ENCODE measurements at regions not wholly inside any gene's neighbourhood (a gene's known extent, or its start where the extent isn't known, plus 50 kb on each side); places are given as distances from the start of the nearest gene placed in this dataset.
"Not testable (repeated sequence)": the region's sequence is repeated elsewhere in the genome, so short reads cannot be mapped to it uniquely, and the experiment has no call there.

DNA sequence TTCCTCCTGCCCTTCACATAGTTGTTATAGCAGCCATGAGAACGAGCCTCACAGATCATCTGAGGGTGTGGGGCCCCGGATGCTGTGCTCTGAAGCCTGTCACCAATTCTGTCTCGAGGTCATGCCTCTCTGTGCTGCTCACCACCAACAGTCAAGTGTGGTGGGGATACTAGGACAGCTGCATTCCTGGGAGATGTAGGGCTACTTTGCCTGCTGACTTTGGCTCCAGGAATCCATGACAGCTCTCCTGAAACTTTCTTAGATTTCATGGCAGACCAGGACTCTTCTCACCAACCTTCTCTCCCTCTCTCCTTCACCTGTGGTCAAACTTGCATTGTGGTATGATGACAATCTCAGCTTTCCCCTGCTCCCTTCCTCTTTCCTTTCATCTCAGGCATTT lies 395.9 kb downstream of the PSAT1 start:
- no peak for ATAC-seq
- in situ Hi-C loops (cut with MboI; ENCODE audit: low sequenced_read_pairs in 4 of 4): no loop called here
- no peaks in the 10 kb centered on the region for H3K27me3 ChIP-seq

DNA sequence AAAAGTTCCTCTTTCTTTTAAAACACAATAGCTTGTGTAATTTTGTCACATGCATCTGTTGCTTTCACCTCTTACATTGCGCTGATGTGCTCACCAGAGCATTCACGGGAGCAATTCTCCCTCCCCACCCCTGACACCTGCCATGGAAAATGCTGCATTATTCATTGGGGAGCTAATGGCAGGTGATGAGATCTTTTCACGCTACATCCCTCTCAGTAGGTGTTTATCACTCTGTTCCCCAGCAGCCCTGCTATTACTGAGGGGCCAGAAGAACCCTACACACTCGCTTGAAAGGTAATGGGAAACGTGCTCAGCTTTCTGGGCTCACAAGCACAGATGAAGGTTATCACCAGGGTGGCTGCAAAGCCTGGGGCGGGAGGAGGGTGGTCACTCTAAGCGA lies 398.0 kb downstream of the PSAT1 start:
- Histone ChIP-seq H3K36me3 (no peaks in the 10 kb centered on the region), H3K9me3 (no peaks in the 10 kb centered on the region), H3K27ac (no peak overlapping the region), H3K27me3 (no peaks in the 10 kb centered on the region), H3K4me1 (no peaks in the 10 kb centered on the region), H3K4me3 (no peak overlapping the region)
- intact Hi-C loops (cut with DNase I; ENCODE audit: low total_unique reads): no loop called here
- TF ChIP-seq, protein P1, sequence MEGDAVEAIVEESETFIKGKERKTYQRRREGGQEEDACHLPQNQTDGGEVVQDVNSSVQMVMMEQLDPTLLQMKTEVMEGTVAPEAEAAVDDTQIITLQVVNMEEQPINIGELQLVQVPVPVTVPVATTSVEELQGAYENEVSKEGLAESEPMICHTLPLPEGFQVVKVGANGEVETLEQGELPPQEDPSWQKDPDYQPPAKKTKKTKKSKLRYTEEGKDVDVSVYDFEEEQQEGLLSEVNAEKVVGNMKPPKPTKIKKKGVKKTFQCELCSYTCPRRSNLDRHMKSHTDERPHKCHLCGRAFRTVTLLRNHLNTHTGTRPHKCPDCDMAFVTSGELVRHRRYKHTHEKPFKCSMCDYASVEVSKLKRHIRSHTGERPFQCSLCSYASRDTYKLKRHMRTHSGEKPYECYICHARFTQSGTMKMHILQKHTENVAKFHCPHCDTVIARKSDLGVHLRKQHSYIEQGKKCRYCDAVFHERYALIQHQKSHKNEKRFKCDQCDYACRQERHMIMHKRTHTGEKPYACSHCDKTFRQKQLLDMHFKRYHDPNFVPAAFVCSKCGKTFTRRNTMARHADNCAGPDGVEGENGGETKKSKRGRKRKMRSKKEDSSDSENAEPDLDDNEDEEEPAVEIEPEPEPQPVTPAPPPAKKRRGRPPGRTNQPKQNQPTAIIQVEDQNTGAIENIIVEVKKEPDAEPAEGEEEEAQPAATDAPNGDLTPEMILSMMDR (IDR thresholded peaks at IDR 0.05 in 4 of 5, conservative IDR thresholded peaks at IDR 0.05 in 1 of 5): no peak
- TF ChIP-seq POLR2A (IDR thresholded peaks at IDR 0.05): no peak
- in situ Hi-C loops (cut with MboI; ENCODE audit: low sequenced_read_pairs in 4 of 4): no loop called here
- DNase-seq: no peak
- no peak for ATAC-seq

More for the DNA sequence above, 395.9 kb downstream of the PSAT1 start:
- Histone ChIP-seq H3K9me3 (no peaks in the 10 kb centered on the region), H3K4me1 (no peaks in the 10 kb centered on the region), H3K27ac (no peak overlapping the region), H3K36me3 (no peaks in the 10 kb centered on the region), H3K4me3 (no peak overlapping the region)
- TF ChIP-seq, protein P1 (IDR thresholded peaks at IDR 0.05 in 4 of 5, conservative IDR thresholded peaks at IDR 0.05 in 1 of 5): no peak
- no peak for DNase-seq
- intact Hi-C loops (cut with DNase I; ENCODE audit: low total_unique reads): no loop called here

DNA sequence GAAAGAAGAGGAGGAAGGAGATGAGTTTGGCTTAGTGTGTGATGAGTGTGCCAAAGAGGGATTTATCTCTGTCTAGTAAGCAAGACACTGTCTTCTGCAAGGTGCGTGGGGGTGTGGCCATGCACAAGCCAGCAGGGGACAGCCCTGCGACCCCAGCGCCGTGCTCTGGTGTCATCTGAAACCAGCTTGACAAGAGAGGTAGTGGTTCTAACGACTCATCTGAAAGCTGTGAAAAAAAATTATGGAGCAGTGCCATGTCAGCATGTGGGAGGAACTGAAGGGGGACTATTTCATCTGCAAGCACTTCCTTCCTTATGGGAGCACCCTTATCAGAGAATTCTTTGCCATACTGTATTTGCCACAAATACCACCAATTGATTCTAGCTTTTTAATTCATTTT lies 398.6 kb downstream of the PSAT1 start:
- Histone ChIP-seq H3K27me3 (no peaks in the 10 kb centered on the region), H3K9me3 (no peaks in the 10 kb centered on the region), H3K36me3 (no peaks in the 10 kb centered on the region), H3K4me1 (no peaks in the 10 kb centered on the region), H3K4me3 (no peak overlapping the region), H3K27ac (no peak overlapping the region)
- no peak for DNase-seq
- in situ Hi-C loops (cut with MboI; ENCODE audit: low sequenced_read_pairs in 4 of 4) (no loop called here), intact Hi-C loops (cut with DNase I; ENCODE audit: low total_unique reads) (no loop called here)
- TF ChIP-seq, protein P1 (IDR thresholded peaks at IDR 0.05 in 4 of 5, conservative IDR thresholded peaks at IDR 0.05 in 1 of 5): no peak
- no peak for ATAC-seq

DNA sequence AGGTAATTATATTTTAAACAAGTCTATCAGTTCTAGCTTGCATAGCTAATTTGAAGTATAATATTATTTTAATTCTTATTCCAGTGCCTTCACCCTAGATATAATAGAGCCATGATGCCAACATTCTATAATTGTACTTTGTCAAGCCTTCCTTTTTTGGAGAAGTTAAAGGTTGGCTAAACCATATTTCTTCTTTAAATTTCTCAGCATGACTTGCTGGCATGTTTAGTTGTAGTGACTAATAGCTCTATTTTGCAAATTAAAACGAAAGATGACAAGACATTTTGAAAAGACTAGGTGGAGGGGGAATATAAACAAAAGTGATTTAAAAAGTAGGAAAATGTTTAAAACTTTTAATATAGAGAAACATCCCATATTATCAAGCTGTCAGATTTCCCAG lies 400.7 kb downstream of the PSAT1 start:
- intact Hi-C loops (cut with DNase I; ENCODE audit: low total_unique reads): no loop called here

DNA sequence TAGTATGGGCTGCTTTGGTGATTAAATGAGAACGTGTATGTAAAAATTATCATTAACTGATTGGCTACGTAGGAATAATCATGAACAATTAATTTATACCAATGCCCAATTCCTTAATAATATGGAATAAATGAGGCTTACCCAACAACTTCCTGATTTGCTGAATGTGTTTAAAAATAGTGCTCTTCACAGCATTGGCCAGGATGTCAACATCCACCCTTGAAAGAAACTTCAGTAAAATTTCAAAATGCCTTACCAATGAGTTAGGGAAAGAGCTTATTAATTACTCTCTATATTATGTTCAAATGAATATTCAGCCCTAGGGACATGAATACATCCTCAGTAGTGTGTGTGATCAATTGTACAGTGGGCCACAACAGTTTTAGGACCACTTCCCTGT lies 401.4 kb downstream of the PSAT1 start:
- intact Hi-C loops (cut with DNase I; ENCODE audit: low total_unique reads): no loop called here
- in situ Hi-C loops (cut with MboI; ENCODE audit: low sequenced_read_pairs in 4 of 4): no loop called here
- no peak overlapping the region for H3K27ac ChIP-seq
- H3K36me3 ChIP-seq: no peaks in the 10 kb centered on the region
- H3K27me3 ChIP-seq: no peaks in the 10 kb centered on the region
- no peak for TF ChIP-seq POLR2A (IDR thresholded peaks at IDR 0.05)
- TF ChIP-seq, protein P1 (IDR thresholded peaks at IDR 0.05 in 4 of 5, conservative IDR thresholded peaks at IDR 0.05 in 1 of 5): no peak
- DNase-seq: no peak
- H3K4me1 ChIP-seq: no peaks in the 10 kb centered on the region
- H3K4me3 ChIP-seq: no peak overlapping the region
- no peaks in the 10 kb centered on the region for H3K9me3 ChIP-seq
- no peak for ATAC-seq

More for the DNA sequence above, 400.7 kb downstream of the PSAT1 start:
- H3K27me3 ChIP-seq: no peaks in the 10 kb centered on the region
- H3K27ac ChIP-seq: no peak overlapping the region
- no peak for TF ChIP-seq POLR2A (IDR thresholded peaks at IDR 0.05)
- TF ChIP-seq, protein P1 (IDR thresholded peaks at IDR 0.05 in 4 of 5, conservative IDR thresholded peaks at IDR 0.05 in 1 of 5): no peak
- H3K36me3 ChIP-seq: no peaks in the 10 kb centered on the region
- H3K4me1 ChIP-seq: no peaks in the 10 kb centered on the region
- in situ Hi-C loops (cut with MboI; ENCODE audit: low sequenced_read_pairs in 4 of 4): no loop called here
- H3K4me3 ChIP-seq: no peak overlapping the region
- ATAC-seq: no peak
- DNase-seq: no peak
- no peaks in the 10 kb centered on the region for H3K9me3 ChIP-seq

DNA sequence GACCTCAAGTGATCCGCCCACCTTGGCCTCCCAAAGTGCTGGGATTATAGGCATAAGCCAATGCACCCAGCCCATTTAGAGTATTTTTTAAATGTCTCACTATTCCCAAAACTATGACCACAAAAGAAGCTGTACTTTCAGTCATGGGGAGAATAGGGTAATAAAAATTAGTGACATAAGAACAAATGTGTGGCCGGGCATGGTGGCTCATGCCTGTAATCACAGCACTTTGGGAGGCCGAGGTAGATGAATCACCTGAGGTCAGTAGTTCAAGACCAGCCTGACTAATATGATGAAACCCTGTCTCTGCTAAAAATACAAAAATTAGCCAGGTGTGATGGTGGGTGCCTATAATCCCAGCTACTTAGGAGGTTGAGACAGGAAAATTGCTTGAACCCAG lies 402.3 kb downstream of the PSAT1 start:
- H3K4me1 ChIP-seq; H3K9me3 ChIP-seq; H3K27ac ChIP-seq; DNase-seq; in situ Hi-C loops (cut with MboI; ENCODE audit: low sequenced_read_pairs in 4 of 4); H3K36me3 ChIP-seq; H3K4me3 ChIP-seq; ATAC-seq; intact Hi-C loops (cut with DNase I; ENCODE audit: low total_unique reads); H3K27me3 ChIP-seq: not testable (repeated sequence)

DNA sequence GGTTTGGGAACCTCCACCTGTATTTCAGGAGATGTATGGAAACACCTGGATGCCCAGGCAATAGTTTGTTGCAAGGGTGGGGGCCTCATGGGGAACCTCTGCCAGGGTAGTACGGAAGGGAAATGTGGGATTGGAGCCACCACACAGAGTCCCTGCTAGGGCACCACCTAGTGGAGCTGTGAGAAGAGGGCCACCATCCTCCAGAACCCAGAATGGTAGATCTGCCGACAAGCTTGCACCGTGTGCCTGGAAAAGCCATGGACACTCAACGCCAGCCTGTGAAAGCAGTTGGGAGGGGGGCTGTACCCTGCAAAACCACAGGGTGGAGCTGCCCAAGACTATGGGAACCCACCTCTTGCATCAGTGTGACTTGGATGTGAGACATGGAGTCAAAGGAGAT lies 407.2 kb downstream of the PSAT1 start:
- H3K4me1 ChIP-seq; H3K27me3 ChIP-seq; ATAC-seq; H3K9me3 ChIP-seq; H3K27ac ChIP-seq; H3K4me3 ChIP-seq; H3K36me3 ChIP-seq; DNase-seq; intact Hi-C loops (cut with DNase I; ENCODE audit: low total_unique reads): not testable (repeated sequence)
- in situ Hi-C loops (cut with MboI; ENCODE audit: low sequenced_read_pairs in 4 of 4): loop anchor here in 1 of 4 donors (10.0 kb wide), 1 partner anchor 61 kb away; no protein-coding TSS in a partner anchor

Data from gastrocnemius medialis (tissue), 4 donors.